CD4-positive, CD25-positive, alpha-beta regulatory T cell (primary cell): ENCODE measurements at regions not wholly inside any gene's neighbourhood (a gene's known extent, or its start where the extent isn't known, plus 50 kb on each side); places are given as distances from the start of the nearest gene placed in this dataset.

Experiments used
- ATAC-seq, 2 donors: fragments of 150-1000 bp; cut with Tn5 transposase; one replicate each; pipeline ENCODE4 v1.10.0; 2021; ENCODE audit warnings: low read depth in 2 of 2, moderate number of reproducible peaks in 2 of 2, moderate library complexity in 1 of 2
- DNase-seq, 3 donors: peaks; one replicate each; pipeline versions ENCODE4 v3.0.0 to v3.0.0-alpha.2; 2012 to 2022; ENCODE audit warnings: mixed read lengths in 1 of 3
- H3K27ac ChIP-seq: one replicate; pipeline ENCODE4 v1.7.0; 2013; ENCODE audit warnings: mild to moderate bottlenecking, low read length; ENCODE audit not compliant: insufficient read depth, poor library complexity, severe bottlenecking
- H3K27me3 ChIP-seq: one replicate; pipeline ENCODE4 v1.7.0; 2013; ENCODE audit warnings: low read length; ENCODE audit not compliant: control insufficient read depth, insufficient read depth
- H3K36me3 ChIP-seq: one replicate; pipeline ENCODE4 v1.7.0; 2013; ENCODE audit warnings: mild to moderate bottlenecking, low read length, moderate library complexity; ENCODE audit not compliant: control insufficient read depth, insufficient read depth
- H3K4me1 ChIP-seq: 2 replicates; pipeline ENCODE4 v1.7.0; 2013; ENCODE audit warnings: mild to moderate bottlenecking, low read length; ENCODE audit not compliant: insufficient read depth, control insufficient read depth, poor library complexity, severe bottlenecking
- H3K4me3 ChIP-seq: one replicate; pipeline ENCODE4 v1.7.0; 2013; ENCODE audit warnings: low read depth, mild to moderate bottlenecking, low read length, moderate library complexity
- H3K9me3 ChIP-seq, 2 experiments: 1 replicate in 1 of 2; 2 replicates in 1 of 2; pipeline ENCODE4 v1.7.0; 2013; ENCODE audit warnings: low read length in 2 of 2, mild to moderate bottlenecking in 1 of 2, moderate library complexity in 1 of 2; ENCODE audit not compliant: control insufficient read depth in 2 of 2
- H3K27ac Mint-ChIP-seq, 3 donors: one replicate each; pipeline ENCODE4 v1.8.0; 2020 to 2022; ENCODE audit warnings: mild to moderate bottlenecking in 3 of 3, mixed read lengths in 3 of 3, moderate library complexity in 2 of 3
- H3K27me3 Mint-ChIP-seq: one replicate; pipeline ENCODE4 v1.8.0; 2022; ENCODE audit warnings: mild to moderate bottlenecking, mixed read lengths
- H3K36me3 Mint-ChIP-seq: one replicate; pipeline ENCODE4 v1.8.0; 2020; ENCODE audit warnings: mixed read lengths
- H3K4me1 Mint-ChIP-seq, 4 donors: one replicate each; pipeline ENCODE4 v1.8.0; 2020 to 2022; ENCODE audit warnings: mixed read lengths in 4 of 4, mild to moderate bottlenecking in 1 of 4
- H3K4me3 Mint-ChIP-seq, 4 donors: one replicate each; pipeline ENCODE4 v1.8.0; 2020 to 2022; ENCODE audit warnings: mild to moderate bottlenecking in 4 of 4, mixed read lengths in 4 of 4, moderate library complexity in 3 of 4
- H3K9me3 Mint-ChIP-seq, 7 donors: one replicate each; pipeline ENCODE4 v1.8.0; 2020 to 2022; ENCODE audit warnings: mixed read lengths in 7 of 7, mild to moderate bottlenecking in 3 of 7, moderate library complexity in 2 of 7

DNA sequence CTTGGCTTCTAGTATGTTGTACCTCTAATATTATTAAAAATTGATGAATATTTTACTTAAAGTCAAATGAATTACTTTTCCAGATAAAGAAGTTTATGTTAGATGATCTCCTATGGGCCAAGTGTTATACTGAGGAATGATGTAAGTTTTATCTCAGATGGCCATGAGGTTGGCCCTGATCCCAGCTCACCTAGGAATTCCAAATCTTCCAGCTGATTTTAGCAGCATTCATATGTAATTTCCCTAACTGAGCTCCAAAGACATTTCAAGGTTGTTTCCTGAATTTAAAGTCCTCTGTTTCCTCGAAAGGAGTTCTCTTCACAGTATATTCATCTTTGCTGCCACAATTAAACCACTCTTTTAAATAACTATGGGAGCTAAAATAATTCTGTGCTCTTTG lies 1670.4 kb upstream of the SPRY2 start:
- Mint-ChIP-seq H3K4me3 (no peak overlapping the region), H3K27ac (no peak overlapping the region), H3K27me3 (no peaks in the 10 kb centered on the region), H3K4me1 (no peaks in the 10 kb centered on the region), H3K9me3 (peaks cover 0 to 16% (median 5%) of the 10 kb centered on the region in 7 donors), H3K36me3 (no peaks in the 10 kb centered on the region)
- no peak overlapping the region for H3K4me3 ChIP-seq
- no peaks in the 10 kb centered on the region for H3K4me1 ChIP-seq
- no peaks in the 10 kb centered on the region for H3K27me3 ChIP-seq
- no peak for ATAC-seq
- no peaks in the 10 kb centered on the region for H3K36me3 ChIP-seq
- no peak overlapping the region for H3K27ac ChIP-seq
- peaks cover 0 to 6% of the 10 kb centered on the region in 2 experiments for H3K9me3 ChIP-seq
- DNase-seq, result no peak

- Histone ChIP-seq H3K36me3 (no peaks in the 10 kb centered on the region), H3K9me3 (peaks cover 0 to 6% of the 10 kb centered on the region in 2 experiments), H3K27ac (no peak overlapping the region), H3K4me1 (no peaks in the 10 kb centered on the region), H3K4me3 (no peak overlapping the region), H3K27me3 (no peaks in the 10 kb centered on the region)
- no peaks in the 10 kb centered on the region for H3K36me3 Mint-ChIP-seq
- H3K27ac Mint-ChIP-seq, result no peak overlapping the region
- no peaks in the 10 kb centered on the region for H3K4me1 Mint-ChIP-seq
- H3K4me3 Mint-ChIP-seq, result no peak overlapping the region
- DNase-seq, result no peak
- no peak for ATAC-seq
- no peaks in the 10 kb centered on the region for H3K27me3 Mint-ChIP-seq
- peaks cover 0 to 16% (median 5%) of the 10 kb centered on the region in 7 donors for H3K9me3 Mint-ChIP-seq
These were observed 1669.9 kb upstream of the SPRY2 start for GRCh38 chr13:82010780-82011179.

DNA sequence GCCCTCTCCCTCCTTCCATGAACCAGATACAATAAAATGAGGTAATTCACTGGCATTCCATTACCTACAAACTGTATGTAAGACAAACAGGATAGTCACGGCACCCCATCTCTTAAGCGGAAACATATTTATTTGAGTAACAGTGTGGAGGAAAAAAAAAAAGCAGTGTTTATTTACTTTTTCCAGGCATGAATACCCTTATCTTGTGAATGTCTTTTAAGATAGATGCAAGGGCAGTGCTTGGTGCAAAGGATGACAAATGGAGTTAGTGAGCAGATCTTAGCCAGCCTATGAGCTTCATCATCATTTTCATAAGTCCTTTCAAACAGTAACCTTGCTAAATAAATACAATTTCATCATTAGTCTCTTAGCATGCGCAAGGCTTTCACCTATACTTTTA lies 1661.8 kb upstream of the SPRY2 start:
- H3K9me3 Mint-ChIP-seq, result peaks cover 0 to 9% (median 5%) of the 10 kb centered on the region in 7 donors
- no peaks in the 10 kb centered on the region for H3K36me3 ChIP-seq
- DNase-seq (no peak), ATAC-seq (no peak)
- H3K4me3 ChIP-seq, result no peak overlapping the region
- H3K27ac Mint-ChIP-seq, result no peak overlapping the region
- no peaks in the 10 kb centered on the region for H3K4me1 Mint-ChIP-seq
- H3K27me3 ChIP-seq, result no peaks in the 10 kb centered on the region
- H3K27ac ChIP-seq, result no peak overlapping the region
- no peak overlapping the region for H3K4me3 Mint-ChIP-seq
- no peaks in the 10 kb centered on the region for H3K36me3 Mint-ChIP-seq
- H3K27me3 Mint-ChIP-seq, result no peaks in the 10 kb centered on the region
- no peaks in the 10 kb centered on the region for H3K9me3 ChIP-seq
- no peaks in the 10 kb centered on the region for H3K4me1 ChIP-seq

DNA sequence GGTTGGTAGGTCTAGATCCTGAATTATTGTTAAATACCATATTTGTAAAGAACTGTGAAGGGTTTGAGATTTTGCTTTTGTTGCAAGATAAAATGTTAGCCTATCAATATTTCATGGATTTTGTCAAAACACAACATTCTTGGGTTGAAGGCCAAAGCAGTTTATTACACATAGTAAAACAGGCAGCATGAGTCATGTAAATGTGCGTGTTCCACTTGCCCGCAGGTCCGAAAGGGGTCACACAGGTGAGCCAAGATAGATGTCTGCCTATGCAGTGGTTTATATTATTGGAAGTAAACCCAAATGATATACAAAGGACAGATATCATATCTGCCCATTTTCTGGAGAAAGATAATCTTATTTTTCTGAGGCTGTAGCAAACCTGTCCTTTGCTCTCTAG lies 1654.4 kb upstream of the SPRY2 start:
- Histone ChIP-seq H3K27me3 (no peaks in the 10 kb centered on the region), H3K4me1 (no peaks in the 10 kb centered on the region), H3K4me3 (no peak overlapping the region), H3K36me3 (no peaks in the 10 kb centered on the region), H3K9me3 (no peaks in the 10 kb centered on the region), H3K27ac (no peak overlapping the region)
- DNase-seq (no peak), ATAC-seq (no peak)
- no peaks in the 10 kb centered on the region for H3K4me1 Mint-ChIP-seq
- no peak overlapping the region for H3K27ac Mint-ChIP-seq
- no peaks in the 10 kb centered on the region for H3K36me3 Mint-ChIP-seq
- no peak overlapping the region for H3K4me3 Mint-ChIP-seq
- H3K27me3 Mint-ChIP-seq, result no peaks in the 10 kb centered on the region
- peaks cover 0 to 15% (median 2%) of the 10 kb centered on the region in 7 donors for H3K9me3 Mint-ChIP-seq

GRCh38 chr13:81990652-81991051 lies 1649.7 kb upstream of the SPRY2 start:
- H3K4me3 ChIP-seq, result no peak overlapping the region
- H3K27me3 ChIP-seq, result no peaks in the 10 kb centered on the region
- Mint-ChIP-seq H3K4me1 (no peaks in the 10 kb centered on the region), H3K27me3 (no peaks in the 10 kb centered on the region), H3K36me3 (no peaks in the 10 kb centered on the region), H3K9me3 (peaks cover 2 to 18% (median 4%) of the 10 kb centered on the region in 7 donors), H3K4me3 (no peak overlapping the region), H3K27ac (no peak overlapping the region)
- ATAC-seq (no peak), DNase-seq (no peak)
- no peaks in the 10 kb centered on the region for H3K4me1 ChIP-seq
- peaks cover 3 to 7% of the 10 kb centered on the region in 2 experiments for H3K9me3 ChIP-seq
- no peaks in the 10 kb centered on the region for H3K36me3 ChIP-seq
- H3K27ac ChIP-seq, result no peak overlapping the region

DNA sequence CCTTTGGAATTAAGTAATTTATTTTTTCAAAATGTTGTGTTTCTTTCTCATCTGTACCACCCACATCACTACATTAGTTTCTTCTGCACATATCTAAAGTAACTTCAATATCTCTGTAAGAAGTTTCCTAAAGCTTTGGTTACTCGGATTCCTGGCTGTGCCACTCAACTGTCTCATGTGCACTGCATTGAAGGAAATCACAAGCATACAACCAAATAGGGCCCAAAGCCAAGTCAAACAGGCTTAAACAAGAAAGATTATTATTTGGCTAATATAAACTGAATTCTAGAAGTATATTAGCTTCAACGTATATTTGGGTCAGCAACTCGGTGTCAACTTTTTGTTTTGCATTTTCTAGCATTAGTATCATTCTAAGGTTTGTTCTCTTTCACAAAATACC lies 1647.6 kb upstream of the SPRY2 start:
- H3K4me3 Mint-ChIP-seq, result no peak overlapping the region
- H3K9me3 Mint-ChIP-seq, result peaks cover 2 to 23% (median 4%) of the 10 kb centered on the region in 7 donors
- Histone ChIP-seq H3K27me3 (no peaks in the 10 kb centered on the region), H3K9me3 (peaks cover 3 to 11% of the 10 kb centered on the region in 2 experiments), H3K27ac (no peak overlapping the region), H3K4me1 (no peaks in the 10 kb centered on the region), H3K4me3 (no peak overlapping the region), H3K36me3 (no peaks in the 10 kb centered on the region)
- H3K4me1 Mint-ChIP-seq, result no peaks in the 10 kb centered on the region
- H3K27me3 Mint-ChIP-seq, result no peaks in the 10 kb centered on the region
- no peaks in the 10 kb centered on the region for H3K36me3 Mint-ChIP-seq
- ATAC-seq (no peak), DNase-seq (no peak)
- H3K27ac Mint-ChIP-seq, result no peak overlapping the region

GRCh38 chr13:81987677-81988357 lies 1646.9 kb upstream of the SPRY2 start:
- peaks cover 1 to 23% (median 7%) of the 10 kb centered on the region in 7 donors for H3K9me3 Mint-ChIP-seq
- H3K36me3 Mint-ChIP-seq, result no peaks in the 10 kb centered on the region
- no peak overlapping the region for H3K4me3 Mint-ChIP-seq
- no peaks in the 10 kb centered on the region for H3K27me3 Mint-ChIP-seq
- DNase-seq, result no peak
- H3K27ac Mint-ChIP-seq, result no peak overlapping the region
- no peaks in the 10 kb centered on the region for H3K27me3 ChIP-seq
- H3K27ac ChIP-seq, result no peak overlapping the region
- H3K9me3 ChIP-seq, result peaks cover 3 to 11% of the 10 kb centered on the region in 2 experiments
- H3K4me1 Mint-ChIP-seq, result no peaks in the 10 kb centered on the region
- H3K4me1 ChIP-seq, result no peaks in the 10 kb centered on the region
- ATAC-seq, result no peak
- no peak overlapping the region for H3K4me3 ChIP-seq
- H3K36me3 ChIP-seq, result no peaks in the 10 kb centered on the region

DNA sequence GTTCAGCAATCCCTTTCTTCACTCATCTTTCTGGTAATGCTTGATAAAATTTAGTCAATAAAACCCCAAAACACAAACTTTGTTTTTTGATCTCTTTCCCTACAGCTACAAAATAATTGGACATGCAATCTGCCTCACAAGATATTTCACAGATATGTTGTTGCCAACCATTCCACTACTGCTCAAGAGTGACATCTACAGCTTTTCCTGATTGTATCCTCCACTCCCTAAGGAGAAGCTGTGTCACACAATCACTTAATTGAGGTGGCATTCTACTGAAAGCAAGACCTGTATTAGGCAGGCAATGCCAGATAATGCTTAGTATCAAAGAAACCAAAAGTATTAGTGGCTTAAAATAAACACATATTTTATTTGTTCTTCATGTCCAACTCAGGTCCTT lies 1646.2 kb upstream of the SPRY2 start:
- no peak overlapping the region for H3K4me3 ChIP-seq
- no peak for ATAC-seq
- DNase-seq, result no peak
- peaks cover 2 to 23% (median 7%) of the 10 kb centered on the region in 7 donors for H3K9me3 Mint-ChIP-seq
- no peaks in the 10 kb centered on the region for H3K4me1 ChIP-seq
- H3K36me3 Mint-ChIP-seq, result no peaks in the 10 kb centered on the region
- no peak overlapping the region for H3K27ac ChIP-seq
- H3K27me3 ChIP-seq, result no peaks in the 10 kb centered on the region
- peaks cover 3 to 11% of the 10 kb centered on the region in 2 experiments for H3K9me3 ChIP-seq
- H3K27ac Mint-ChIP-seq, result no peak overlapping the region
- H3K4me3 Mint-ChIP-seq, result no peak overlapping the region
- no peaks in the 10 kb centered on the region for H3K4me1 Mint-ChIP-seq
- no peaks in the 10 kb centered on the region for H3K27me3 Mint-ChIP-seq
- H3K36me3 ChIP-seq, result no peaks in the 10 kb centered on the region
